ENCODE measurements at regions not wholly inside any gene's neighbourhood (a gene's known extent, or its start where the extent isn't known, plus 50 kb on each side); places are given as distances from the start of the nearest gene placed in this dataset.
"Not testable (repeated sequence)": the region's sequence is repeated elsewhere in the genome, so short reads cannot be mapped to it uniquely, and the experiment has no call there.

DNA sequence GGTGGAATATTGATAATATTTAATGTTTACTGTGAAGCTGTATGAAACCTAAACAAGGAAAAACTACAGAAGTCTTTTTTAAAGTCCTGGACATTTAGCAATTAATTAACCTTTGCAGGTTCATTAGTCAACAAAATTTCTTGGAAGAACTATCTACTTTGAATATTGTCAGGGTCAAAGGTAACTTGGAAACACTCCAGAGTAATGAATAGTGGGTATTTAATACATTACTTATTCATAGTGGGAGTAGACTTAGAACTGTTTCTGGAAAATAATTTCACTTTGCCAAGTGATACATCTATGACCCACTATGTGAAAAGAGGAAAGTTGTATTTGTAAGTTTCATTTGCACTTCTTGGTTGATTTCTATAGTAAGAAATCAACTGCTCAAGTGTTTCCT lies 319.1 kb downstream of the TFAP2B start:
- peaks cover 13% of the 10 kb centered on the region for H3K9me3 Mint-ChIP-seq (ENCODE audit: low read depth)
- no peak overlapping the region for H3K27ac Mint-ChIP-seq
- H3K4me1 Mint-ChIP-seq: no peaks in the 10 kb centered on the region
- H3K27me3 Mint-ChIP-seq: no peaks in the 10 kb centered on the region
- intact Hi-C loops (cut with DNase I, micrococcal nuclease): no loop called here
- ATAC-seq: no peak
- no peak for DNase-seq
- H3K4me3 Mint-ChIP-seq: no peak overlapping the region
- no peaks in the 10 kb centered on the region for H3K36me3 Mint-ChIP-seq (ENCODE audit: low read depth)
- POLR2A ChIA-PET: no interaction called here
- CTCF ChIA-PET: no interaction called here

DNA sequence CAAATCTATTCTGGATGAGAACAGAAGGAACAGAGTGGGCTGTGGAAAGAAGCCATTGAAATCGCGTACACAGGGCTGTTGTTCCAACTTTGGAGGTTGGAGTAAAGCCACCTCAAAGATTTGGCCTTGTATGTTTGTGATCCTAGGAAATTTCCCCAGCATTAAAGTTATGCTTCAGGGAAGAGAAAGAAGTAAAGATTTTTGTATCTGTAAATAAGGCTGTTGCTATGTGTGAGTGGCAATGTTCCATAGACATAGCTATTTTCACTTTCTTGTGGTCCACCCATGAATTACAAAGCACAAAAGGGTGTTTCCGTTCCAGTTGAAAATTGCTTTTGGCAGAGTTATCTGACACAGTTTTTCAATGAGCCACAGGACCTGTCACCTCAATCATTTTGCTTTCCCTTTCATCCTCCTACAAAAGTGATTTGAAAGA lies 321.3 kb downstream of the TFAP2B start:
- Mint-ChIP-seq H3K4me1 (no peaks in the 10 kb centered on the region), H3K9me3 (ENCODE audit: low read depth) (peaks cover 7% of the 10 kb centered on the region), H3K27ac (no peak overlapping the region), H3K4me3 (no peak overlapping the region), H3K27me3 (no peaks in the 10 kb centered on the region), H3K36me3 (ENCODE audit: low read depth) (no peaks in the 10 kb centered on the region)
- ChIA-PET CTCF (no interaction called here), POLR2A (no interaction called here)
- DNase-seq (no peak), ATAC-seq (no peak)
- intact Hi-C loops (cut with DNase I, micrococcal nuclease): no loop called here

DNA sequence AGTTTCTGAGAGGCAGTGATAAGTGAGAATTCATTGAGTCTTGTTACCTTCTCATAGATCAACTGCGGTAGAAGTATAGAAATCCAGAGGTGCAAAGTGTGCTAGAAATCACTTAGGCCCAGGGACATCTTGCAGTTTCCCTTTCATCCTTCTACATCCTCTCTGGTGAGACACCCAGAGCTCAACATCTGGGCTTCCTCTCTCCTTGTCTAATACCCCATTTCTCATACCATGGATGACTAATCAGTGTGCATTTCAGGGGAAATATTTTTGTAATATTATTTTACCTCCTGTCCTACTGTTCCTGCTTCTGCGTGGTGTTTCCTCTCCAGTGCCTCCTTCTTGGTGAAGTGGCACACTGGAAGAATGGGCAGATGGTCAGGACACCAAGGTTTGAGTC lies 322.4 kb downstream of the TFAP2B start:
- no peaks in the 10 kb centered on the region for H3K27me3 Mint-ChIP-seq
- peaks cover 5% of the 10 kb centered on the region for H3K9me3 Mint-ChIP-seq (ENCODE audit: low read depth)
- POLR2A ChIA-PET: no interaction called here
- DNase-seq: no peak
- no peak for ATAC-seq
- no peaks in the 10 kb centered on the region for H3K36me3 Mint-ChIP-seq (ENCODE audit: low read depth)
- H3K4me1 Mint-ChIP-seq: no peaks in the 10 kb centered on the region
- CTCF ChIA-PET: no interaction called here
- no peak overlapping the region for H3K27ac Mint-ChIP-seq
- intact Hi-C loops (cut with DNase I, micrococcal nuclease): no loop called here
- no peak overlapping the region for H3K4me3 Mint-ChIP-seq

DNA sequence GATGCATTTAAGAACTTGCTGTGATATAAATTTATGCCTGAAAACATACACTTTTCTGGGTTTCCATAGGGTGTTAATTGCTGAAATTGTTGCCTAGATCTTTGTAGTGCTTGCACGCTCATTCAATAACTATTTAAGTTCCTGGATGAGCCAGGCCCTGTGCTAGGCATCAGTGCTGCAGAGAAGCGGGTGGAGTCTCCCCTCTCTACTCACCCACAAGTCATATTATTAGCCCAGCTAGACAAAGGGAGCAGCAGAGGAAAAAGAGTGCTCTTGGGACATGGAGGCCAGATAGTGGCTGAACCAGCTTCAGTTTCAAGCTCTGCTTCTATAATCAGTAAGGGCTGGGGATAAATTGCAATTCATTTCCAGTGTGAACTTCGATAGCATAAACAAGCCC lies 329.1 kb downstream of the TFAP2B start:
- Mint-ChIP-seq H3K9me3 (ENCODE audit: low read depth) (peaks cover 3% of the 10 kb centered on the region), H3K27me3 (no peaks in the 10 kb centered on the region), H3K4me1 (no peaks in the 10 kb centered on the region), H3K27ac (no peak overlapping the region), H3K36me3 (ENCODE audit: low read depth) (no peaks in the 10 kb centered on the region), H3K4me3 (no peak overlapping the region)
- no peak for ATAC-seq
- no peak for DNase-seq
- ChIA-PET POLR2A (no interaction called here), CTCF (interaction anchor here (0.6 kb wide), 2 partner anchors 10 to 425 kb away, joined by 3 read pairs; no protein-coding TSS in a partner anchor)
- intact Hi-C loops (cut with DNase I, micrococcal nuclease): no loop called here

DNA sequence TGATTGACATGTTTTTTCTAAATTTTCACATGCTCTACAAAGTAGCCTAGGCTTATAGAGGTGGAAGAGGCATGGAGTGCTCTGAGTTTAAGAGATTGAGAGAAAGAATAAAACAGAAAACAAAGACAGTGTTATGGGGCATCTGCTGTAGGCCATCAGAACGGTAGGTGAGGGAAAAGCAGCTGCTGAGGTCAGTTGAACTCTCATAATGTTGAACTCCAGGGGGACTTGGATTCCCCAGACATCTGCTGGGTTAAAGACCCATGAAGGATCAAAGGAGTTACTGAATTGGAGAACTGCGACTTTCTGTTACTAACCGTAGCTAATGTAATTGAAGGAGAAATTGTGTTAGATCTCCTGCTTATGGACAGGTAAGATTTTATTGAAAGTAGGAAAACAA lies 333.9 kb downstream of the TFAP2B start:
- POLR2A ChIA-PET: no interaction called here
- Mint-ChIP-seq H3K9me3 (ENCODE audit: low read depth) (peaks cover 7% of the 10 kb centered on the region), H3K4me1 (no peaks in the 10 kb centered on the region), H3K36me3 (ENCODE audit: low read depth) (no peaks in the 10 kb centered on the region), H3K27ac (no peak overlapping the region), H3K27me3 (no peaks in the 10 kb centered on the region), H3K4me3 (no peak overlapping the region)
- intact Hi-C loops (cut with DNase I, micrococcal nuclease): no loop called here
- CTCF ChIA-PET: no interaction called here
- ATAC-seq (no peak), DNase-seq (no peak)

DNA sequence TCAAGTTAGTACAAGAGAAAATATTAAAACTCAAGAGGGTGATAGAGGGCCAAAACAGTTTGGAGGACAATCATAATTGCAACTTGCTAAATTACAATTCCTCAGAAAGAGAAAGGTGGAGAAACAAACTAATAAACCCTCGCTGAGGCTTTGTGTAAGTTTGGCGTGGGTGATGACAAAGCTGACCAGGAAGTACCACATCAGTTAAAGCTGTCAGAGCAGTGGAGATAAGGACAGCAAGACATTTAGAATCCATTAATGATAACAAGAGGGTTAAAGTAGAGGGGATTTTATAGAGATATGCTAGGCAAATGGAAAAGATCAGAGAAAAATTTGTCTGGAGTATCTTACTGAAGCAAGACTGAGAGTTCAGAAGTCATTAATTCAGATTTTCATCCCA lies 334.4 kb downstream of the TFAP2B start:
- H3K4me3 Mint-ChIP-seq: no peak overlapping the region
- ATAC-seq (no peak), DNase-seq (no peak)
- peaks cover 7% of the 10 kb centered on the region for H3K9me3 Mint-ChIP-seq (ENCODE audit: low read depth)
- H3K27ac Mint-ChIP-seq: no peak overlapping the region
- intact Hi-C loops (cut with DNase I, micrococcal nuclease): no loop called here
- no peaks in the 10 kb centered on the region for H3K27me3 Mint-ChIP-seq
- ChIA-PET CTCF (no interaction called here), POLR2A (no interaction called here)
- H3K36me3 Mint-ChIP-seq (ENCODE audit: low read depth): no peaks in the 10 kb centered on the region
- no peaks in the 10 kb centered on the region for H3K4me1 Mint-ChIP-seq

DNA sequence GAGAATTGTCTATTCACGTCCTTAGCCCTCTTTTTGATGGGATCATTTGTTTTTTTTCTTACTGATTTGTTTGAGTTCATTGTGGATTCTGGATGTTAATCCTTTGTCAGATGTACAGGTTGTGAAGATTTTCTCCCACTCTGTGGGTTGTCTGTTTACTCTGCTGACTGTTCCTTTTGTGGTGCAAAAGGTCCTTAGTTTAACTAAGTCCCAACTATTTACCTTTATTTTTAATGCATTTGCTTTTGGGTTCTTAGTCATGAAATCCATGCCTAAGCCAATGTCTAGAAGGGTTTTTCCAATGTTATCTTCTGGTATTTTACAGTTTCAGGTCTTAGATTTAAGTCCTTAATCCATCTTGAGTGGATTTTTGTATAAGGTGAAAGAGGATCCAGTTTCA lies 336.3 kb downstream of the TFAP2B start:
- H3K4me1 Mint-ChIP-seq; H3K27ac Mint-ChIP-seq; H3K9me3 Mint-ChIP-seq (ENCODE audit: low read depth); ATAC-seq; POLR2A ChIA-PET; H3K4me3 Mint-ChIP-seq; CTCF ChIA-PET; intact Hi-C loops (cut with DNase I, micrococcal nuclease); DNase-seq; H3K36me3 Mint-ChIP-seq (ENCODE audit: low read depth); H3K27me3 Mint-ChIP-seq: not testable (repeated sequence)

DNA sequence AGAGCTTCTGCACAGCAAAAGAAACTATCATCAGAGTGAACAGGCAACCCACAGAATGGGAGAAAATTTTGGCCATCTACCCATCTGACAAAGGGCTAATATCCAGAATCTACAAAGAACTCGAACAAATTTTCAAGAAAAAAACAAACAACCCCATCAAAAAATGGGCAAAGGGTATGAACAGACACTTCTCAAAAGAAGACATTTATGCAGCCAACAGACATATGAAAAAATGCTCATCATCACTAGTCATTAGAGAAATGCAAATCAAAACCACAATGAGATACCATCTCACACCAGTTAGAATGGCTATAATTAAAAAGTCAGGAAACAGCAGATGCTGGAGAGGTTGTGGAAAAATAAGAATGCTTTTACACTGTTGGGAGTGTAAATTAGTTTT lies 340.6 kb downstream of the TFAP2B start:
- intact Hi-C loops (cut with DNase I, micrococcal nuclease); H3K27me3 Mint-ChIP-seq; DNase-seq; CTCF ChIA-PET; POLR2A ChIA-PET; H3K36me3 Mint-ChIP-seq (ENCODE audit: low read depth); H3K9me3 Mint-ChIP-seq (ENCODE audit: low read depth); H3K4me1 Mint-ChIP-seq; H3K27ac Mint-ChIP-seq; H3K4me3 Mint-ChIP-seq; ATAC-seq: not testable (repeated sequence)

DNA sequence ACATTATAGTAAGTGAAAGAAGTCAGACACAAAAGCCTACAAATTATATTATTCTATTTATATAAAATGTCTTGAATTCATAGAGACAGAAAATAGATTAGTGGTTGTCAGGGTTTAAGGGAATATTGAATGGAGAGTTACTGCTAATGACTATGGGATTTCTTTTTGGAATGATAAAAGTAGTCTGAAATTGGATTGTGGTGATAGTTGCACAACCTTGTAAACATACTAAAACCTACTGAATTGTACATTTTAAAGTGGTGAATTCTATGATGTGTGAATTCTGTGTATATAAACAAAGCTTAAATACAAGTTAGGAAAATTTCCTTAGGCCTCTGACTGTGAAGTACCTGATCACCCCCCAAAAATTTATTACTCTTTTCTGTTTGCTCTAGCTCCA lies 343.1 kb downstream of the TFAP2B start:
- ATAC-seq (no peak), DNase-seq (no peak)
- intact Hi-C loops (cut with DNase I, micrococcal nuclease): no loop called here
- Mint-ChIP-seq H3K4me3 (no peak overlapping the region), H3K27me3 (no peaks in the 10 kb centered on the region), H3K4me1 (no peaks in the 10 kb centered on the region), H3K9me3 (ENCODE audit: low read depth) (peaks cover 2% of the 10 kb centered on the region), H3K36me3 (ENCODE audit: low read depth) (no peaks in the 10 kb centered on the region), H3K27ac (no peak overlapping the region)
- POLR2A ChIA-PET: no interaction called here
- CTCF ChIA-PET: interaction anchor here (0.5 kb wide), 1 partner anchor 28 kb away, joined by 3 read pairs; no protein-coding TSS in a partner anchor

DNA sequence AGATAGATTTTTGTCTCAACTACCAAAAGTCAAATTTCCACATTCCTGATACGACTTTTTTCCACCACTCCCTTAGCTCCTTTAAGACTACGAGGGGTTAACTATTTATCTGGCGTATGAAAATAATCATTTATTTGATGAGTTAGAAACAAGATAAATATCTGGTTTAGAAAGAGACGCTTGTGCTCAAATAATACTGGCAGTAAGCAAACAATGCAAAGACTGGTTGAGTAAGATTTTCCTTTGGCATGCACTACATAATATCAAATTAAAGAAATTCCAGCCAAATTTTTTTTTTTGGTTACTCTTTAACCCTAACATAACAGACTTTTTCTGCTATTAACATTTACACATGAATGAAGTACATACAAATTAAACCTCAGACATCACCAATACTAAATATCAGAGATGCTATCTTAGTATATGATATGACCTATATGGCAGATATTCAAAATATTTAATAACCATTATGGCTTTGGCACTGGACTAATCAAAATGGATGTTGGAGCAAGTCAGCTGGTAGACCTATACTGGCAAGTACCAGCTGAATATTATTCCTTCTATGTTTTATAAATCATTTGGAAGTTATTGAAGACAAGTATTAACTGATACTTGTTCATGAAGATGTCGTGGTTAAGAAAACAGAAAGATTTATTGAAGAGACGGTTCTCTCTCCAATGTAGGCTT lies 345.3 kb downstream of the TFAP2B start:
- CTCF ChIA-PET: no interaction called here
- intact Hi-C loops (cut with DNase I, micrococcal nuclease): no loop called here
- no peak for ATAC-seq
- Mint-ChIP-seq H3K4me3 (no peak overlapping the region), H3K4me1 (no peaks in the 10 kb centered on the region), H3K36me3 (ENCODE audit: low read depth) (no peaks in the 10 kb centered on the region), H3K27ac (no peak overlapping the region), H3K9me3 (ENCODE audit: low read depth) (peaks cover 3% of the 10 kb centered on the region), H3K27me3 (no peaks in the 10 kb centered on the region)
- DNase-seq: no peak
- POLR2A ChIA-PET: no interaction called here

DNA sequence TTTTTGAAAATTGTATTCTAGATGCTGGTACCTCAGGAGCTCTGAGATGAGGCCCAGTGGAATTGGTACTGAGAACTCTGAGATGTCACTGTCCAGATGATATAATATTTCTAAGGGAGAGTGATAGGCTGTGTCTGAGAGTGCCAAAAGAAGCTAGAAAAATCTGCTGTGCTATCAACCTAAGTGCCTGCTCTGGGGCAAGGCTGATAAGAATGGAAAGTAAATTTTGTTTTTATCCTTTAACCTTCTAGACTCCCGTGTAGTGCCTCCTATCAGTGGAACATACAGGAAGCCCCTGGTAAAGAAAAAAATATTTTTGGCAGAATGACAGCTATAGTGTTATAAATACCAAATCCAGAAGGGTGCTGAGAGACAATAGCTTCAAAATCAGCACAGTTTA lies 348.2 kb downstream of the TFAP2B start:
- intact Hi-C loops (cut with DNase I, micrococcal nuclease): no loop called here
- ChIA-PET POLR2A (no interaction called here), CTCF (no interaction called here)
- Mint-ChIP-seq H3K27me3 (no peaks in the 10 kb centered on the region), H3K4me1 (no peaks in the 10 kb centered on the region), H3K9me3 (ENCODE audit: low read depth) (peaks cover 10% of the 10 kb centered on the region), H3K4me3 (no peak overlapping the region), H3K27ac (no peak overlapping the region), H3K36me3 (ENCODE audit: low read depth) (no peaks in the 10 kb centered on the region)
- DNase-seq (no peak), ATAC-seq (no peak)

DNA sequence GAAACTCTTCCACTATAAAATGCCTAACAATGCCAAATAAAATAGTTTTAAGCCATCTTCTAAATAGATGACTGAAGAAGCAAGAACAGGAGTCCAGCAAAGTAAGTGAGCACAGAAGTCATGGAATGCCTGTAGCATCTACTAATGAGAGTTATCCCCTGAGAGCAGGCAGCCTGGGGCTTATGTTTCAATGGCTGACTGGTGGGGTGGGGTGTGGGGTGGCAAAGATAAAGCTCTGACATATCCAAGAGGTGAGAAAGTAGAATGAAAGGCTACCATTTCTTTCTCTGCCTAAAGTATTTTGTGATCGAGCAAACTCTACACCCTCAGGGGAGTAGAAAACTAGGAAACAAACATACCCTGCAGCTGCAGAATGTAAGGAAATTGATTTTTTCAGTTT lies 348.8 kb downstream of the TFAP2B start:
- ChIA-PET CTCF (no interaction called here), POLR2A (no interaction called here)
- no peak overlapping the region for H3K27ac Mint-ChIP-seq
- DNase-seq: no peak
- H3K36me3 Mint-ChIP-seq (ENCODE audit: low read depth): no peaks in the 10 kb centered on the region
- H3K4me1 Mint-ChIP-seq: no peaks in the 10 kb centered on the region
- ATAC-seq: no peak
- H3K27me3 Mint-ChIP-seq: no peaks in the 10 kb centered on the region
- peaks cover 10% of the 10 kb centered on the region for H3K9me3 Mint-ChIP-seq (ENCODE audit: low read depth)
- H3K4me3 Mint-ChIP-seq: no peak overlapping the region
- intact Hi-C loops (cut with DNase I, micrococcal nuclease): no loop called here

DNA sequence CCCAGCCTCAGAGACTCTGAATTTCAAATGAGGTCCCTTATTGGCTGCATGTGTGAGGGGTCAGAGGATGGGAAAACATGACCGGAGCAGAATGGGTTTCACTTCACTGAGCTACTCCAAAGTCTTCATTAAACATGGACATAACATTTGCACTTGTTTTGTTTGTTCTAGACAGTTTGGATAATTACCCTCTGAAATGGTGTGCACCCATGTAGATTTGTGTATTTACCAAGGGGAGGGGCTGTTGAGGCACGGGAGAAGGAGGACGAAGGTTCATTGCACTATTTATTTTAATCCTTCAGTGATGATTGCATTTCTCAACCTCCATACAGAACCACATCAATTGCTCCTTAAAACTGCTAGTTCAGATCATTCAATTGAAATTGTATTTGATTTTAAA lies 364.2 kb downstream of the TFAP2B start:
- no peak overlapping the region for H3K27ac Mint-ChIP-seq
- no peak for DNase-seq
- H3K4me3 Mint-ChIP-seq: no peak overlapping the region
- ATAC-seq: no peak
- no peaks in the 10 kb centered on the region for H3K27me3 Mint-ChIP-seq
- H3K4me1 Mint-ChIP-seq: no peaks in the 10 kb centered on the region
- POLR2A ChIA-PET: no interaction called here
- H3K9me3 Mint-ChIP-seq (ENCODE audit: low read depth): no peaks in the 10 kb centered on the region
- CTCF ChIA-PET: no interaction called here
- no peaks in the 10 kb centered on the region for H3K36me3 Mint-ChIP-seq (ENCODE audit: low read depth)
- intact Hi-C loops (cut with DNase I, micrococcal nuclease): no loop called here
